MCF 10A (cell line): ENCODE measurements at regions not wholly inside any gene's neighbourhood (a gene's known extent, or its start where the extent isn't known, plus 50 kb on each side); places are given as distances from the start of the nearest gene placed in this dataset.

Experiments used
- BruUV-seq: library from RNA; stranded (reverse); fragments of 400-500 nt; replicated peaks from 2 replicates; lab custom pipeline; 2021; lab: Mats Ljungman, UMichigan
- CTCF ChIA-PET: fragments of 300-600 bp; sonication (Branson Sonifier 250); formaldehyde crosslinking; extraction: SDS; loops from one replicate; lab custom pipeline; 2021; ENCODE audit warnings: antibody characterized with exemption, inconsistent platforms; lab: Yijun Ruan, JAX
- POLR2A ChIA-PET: fragments of 300-600, 350-650 bp; sonication (Branson Sonifier 250); formaldehyde crosslinking; extraction: SDS; loops from one replicate; lab custom pipeline; 2020; ENCODE audit warnings: antibody characterized with exemption, inconsistent platforms; lab: Yijun Ruan, JAX
- DNase-seq: peaks from one replicate; pipeline ENCODE4 v3.0.0-alpha.2; 2018; ENCODE audit not compliant: unreplicated experiment
- H3K27ac Mint-ChIP-seq: one replicate; pipeline ENCODE4 v1.8.0; 2022; ENCODE audit warnings: mild to moderate bottlenecking, low read depth, mixed read lengths; ENCODE audit not compliant: unreplicated experiment
- H3K27me3 Mint-ChIP-seq: one replicate; pipeline ENCODE4 v1.8.0; 2022; ENCODE audit warnings: mixed read lengths; ENCODE audit not compliant: insufficient read depth, unreplicated experiment
- H3K36me3 Mint-ChIP-seq: one replicate; pipeline ENCODE4 v1.8.0; 2022; ENCODE audit warnings: mild to moderate bottlenecking, moderate library complexity, mixed read lengths; ENCODE audit not compliant: insufficient read depth, unreplicated experiment
- H3K4me1 Mint-ChIP-seq: one replicate; pipeline ENCODE4 v1.8.0; 2022; ENCODE audit warnings: mixed read lengths; ENCODE audit not compliant: insufficient read depth, unreplicated experiment
- H3K4me3 Mint-ChIP-seq: one replicate; pipeline ENCODE4 v1.8.0; 2022; ENCODE audit warnings: mild to moderate bottlenecking, moderate library complexity, mixed read lengths; ENCODE audit not compliant: unreplicated experiment
- H3K9me3 Mint-ChIP-seq: one replicate; pipeline ENCODE4 v1.8.0; 2022; ENCODE audit warnings: mixed read lengths; ENCODE audit not compliant: unreplicated experiment
- intact Hi-C: fragments of 100-400 bp; cut with micrococcal nuclease; formaldehyde crosslinking; loops from 2 replicates; pipeline ENCODE4 v1.14.1; 2022
- TF ChIP-seq, protein P1 (sequence below): fragments of 200-600 bp; IDR thresholded peaks from one replicate; pipeline ENCODE4 v1.8.0; 2022; ENCODE audit warnings: antibody characterized with exemption, mild to moderate bottlenecking; ENCODE audit not compliant: unreplicated experiment

DNA sequence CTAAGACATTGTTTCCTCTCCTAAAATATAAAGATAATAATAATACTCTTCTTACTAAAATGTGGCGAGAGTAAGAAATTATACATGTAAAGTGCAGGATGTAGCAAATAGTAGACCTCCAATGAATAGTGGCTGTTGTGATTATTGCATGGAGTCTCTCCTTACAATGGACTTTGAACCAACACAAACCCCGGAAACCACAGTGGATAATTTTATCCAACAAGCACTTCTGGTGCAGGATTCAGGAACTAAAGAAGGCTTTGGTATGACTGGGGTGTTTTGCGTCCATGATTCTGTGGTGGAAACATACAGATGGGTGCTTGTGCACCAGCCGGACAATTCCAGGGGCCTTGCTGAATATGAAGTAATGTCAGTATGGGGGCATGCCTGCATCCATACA, 146.4 kb upstream of the UBASH3B start:
- BruUV-seq = no TSS peak
- CTCF ChIA-PET = interaction anchor here (0.6 to 7.8 kb wide), 7 partner anchors 11 to 854 kb away, joined by 3 to 127 read pairs (median 4); no protein-coding TSS in a partner anchor
- Mint-ChIP-seq H3K27me3 (peaks cover 14% of the 10 kb centered on the region), H3K36me3 (no peaks in the 10 kb centered on the region), H3K27ac (no peak overlapping the region), H3K4me1 (peaks cover 6% of the 10 kb centered on the region), H3K9me3 (no peaks in the 10 kb centered on the region), H3K4me3 (no peak overlapping the region)
- POLR2A ChIA-PET = interaction anchor here (0.6 kb wide), 1 partner anchor 1546 kb away, joined by 3 read pairs; no protein-coding TSS in a partner anchor
- DNase-seq = no peak
- intact Hi-C loops = loop anchor here (5.0 kb wide), 2 partner anchors 487 to 1057 kb away; partner anchors contain the start of genes SORL1 and SORL1-AS1
- TF ChIP-seq, protein P1, sequence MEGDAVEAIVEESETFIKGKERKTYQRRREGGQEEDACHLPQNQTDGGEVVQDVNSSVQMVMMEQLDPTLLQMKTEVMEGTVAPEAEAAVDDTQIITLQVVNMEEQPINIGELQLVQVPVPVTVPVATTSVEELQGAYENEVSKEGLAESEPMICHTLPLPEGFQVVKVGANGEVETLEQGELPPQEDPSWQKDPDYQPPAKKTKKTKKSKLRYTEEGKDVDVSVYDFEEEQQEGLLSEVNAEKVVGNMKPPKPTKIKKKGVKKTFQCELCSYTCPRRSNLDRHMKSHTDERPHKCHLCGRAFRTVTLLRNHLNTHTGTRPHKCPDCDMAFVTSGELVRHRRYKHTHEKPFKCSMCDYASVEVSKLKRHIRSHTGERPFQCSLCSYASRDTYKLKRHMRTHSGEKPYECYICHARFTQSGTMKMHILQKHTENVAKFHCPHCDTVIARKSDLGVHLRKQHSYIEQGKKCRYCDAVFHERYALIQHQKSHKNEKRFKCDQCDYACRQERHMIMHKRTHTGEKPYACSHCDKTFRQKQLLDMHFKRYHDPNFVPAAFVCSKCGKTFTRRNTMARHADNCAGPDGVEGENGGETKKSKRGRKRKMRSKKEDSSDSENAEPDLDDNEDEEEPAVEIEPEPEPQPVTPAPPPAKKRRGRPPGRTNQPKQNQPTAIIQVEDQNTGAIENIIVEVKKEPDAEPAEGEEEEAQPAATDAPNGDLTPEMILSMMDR = no peak

DNA sequence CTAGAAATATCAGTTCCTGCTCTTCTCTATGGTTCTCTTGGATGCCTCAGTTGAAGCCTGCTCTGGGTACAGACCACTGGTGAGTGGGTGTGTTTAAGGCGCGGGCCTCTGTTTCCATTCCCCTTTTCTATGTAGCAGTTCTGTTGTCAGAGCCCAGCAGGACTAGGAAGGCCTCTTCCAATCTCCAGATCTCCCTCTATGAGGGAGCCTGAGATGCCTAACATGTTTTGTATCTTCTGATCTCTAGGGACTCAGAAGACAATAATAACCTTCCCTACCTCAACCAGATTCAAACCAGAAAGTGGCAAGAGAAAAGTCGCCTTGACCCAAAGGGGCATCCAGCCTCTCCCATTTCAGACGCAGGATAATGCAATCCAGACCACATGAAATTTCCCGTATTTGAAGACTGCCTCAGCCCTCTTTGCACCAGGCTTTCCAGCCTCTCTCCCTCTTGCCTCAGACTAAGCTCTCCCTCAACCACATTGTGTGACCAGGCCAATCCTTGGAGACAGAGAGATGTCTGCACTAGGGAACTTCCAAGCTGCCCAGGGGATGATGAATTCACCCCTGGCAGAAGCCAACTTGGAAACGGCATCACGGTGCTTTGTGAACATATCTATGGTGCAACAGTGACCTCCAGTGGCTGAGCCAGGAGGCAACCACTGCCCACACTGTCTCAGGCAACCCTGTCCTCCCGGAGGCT, 150.1 kb upstream of the UBASH3B start:
- H3K36me3 Mint-ChIP-seq = no peaks in the 10 kb centered on the region
- H3K4me3 Mint-ChIP-seq = no peak overlapping the region
- intact Hi-C loops = loop anchor here (1.0 to 5.0 kb wide), 7 partner anchors 212 to 1053 kb away; partner anchors contain the start of genes SORL1 and SORL1-AS1
- TF ChIP-seq, protein P1 = peak; percentile 93
- DNase-seq = peak; percentile 81
- peaks cover 7% of the 10 kb centered on the region for H3K9me3 Mint-ChIP-seq
- BruUV-seq = no TSS peak
- CTCF ChIA-PET = interaction anchor here (0.5 to 7.8 kb wide), 50 partner anchors 8 to 1779 kb away, joined by 3 to 127 read pairs (median 3); no protein-coding TSS in a partner anchor
- H3K4me1 Mint-ChIP-seq = peaks cover 6% of the 10 kb centered on the region
- H3K27ac Mint-ChIP-seq = no peak overlapping the region
- POLR2A ChIA-PET = interaction anchor here (0.5 to 1.8 kb wide), 8 partner anchors 137 to 850 kb away, joined by 3 to 8 read pairs (median 5); no protein-coding TSS in a partner anchor
- peaks cover 25% of the 10 kb centered on the region for H3K27me3 Mint-ChIP-seq

DNA sequence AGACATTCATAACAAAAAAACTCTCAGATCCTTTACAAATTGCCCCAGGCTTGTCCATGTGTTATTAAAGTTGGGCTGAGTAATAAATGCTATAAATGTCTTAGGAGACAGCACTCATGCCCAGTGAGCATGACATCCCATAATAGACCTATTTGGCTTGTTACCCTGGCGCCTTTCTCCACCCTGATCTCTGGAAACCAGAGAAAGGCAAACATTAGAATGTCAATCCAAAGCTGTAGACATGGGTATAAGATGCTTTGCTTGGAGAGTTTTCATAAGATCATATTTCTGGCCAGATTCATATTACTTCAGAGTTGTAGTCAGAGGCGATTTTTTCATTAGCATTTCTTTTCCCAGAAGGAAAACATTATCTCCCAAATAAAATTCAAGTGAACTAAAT, 161.3 kb upstream of the UBASH3B start:
- ChIA-PET CTCF (interaction anchor here (1.2 kb wide), 1 partner anchor 278 kb away, joined by 3 read pairs; no protein-coding TSS in a partner anchor), POLR2A (interaction anchor here (0.5 to 3.8 kb wide), 7 partner anchors 10 to 877 kb away, joined by 3 to 14 read pairs (median 4); no protein-coding TSS in a partner anchor)
- H3K27me3 Mint-ChIP-seq = no peaks in the 10 kb centered on the region

More for the DNA sequence above, 161.3 kb upstream of the UBASH3B start:
- intact Hi-C loops = no loop called here
- H3K27ac Mint-ChIP-seq = peak overlapping the region; percentile 68
- peaks cover 24% of the 10 kb centered on the region for H3K4me1 Mint-ChIP-seq
- H3K9me3 Mint-ChIP-seq = no peaks in the 10 kb centered on the region
- no peaks in the 10 kb centered on the region for H3K36me3 Mint-ChIP-seq
- TF ChIP-seq, protein P1 = no peak
- BruUV-seq = no TSS peak
- peak; percentile 21 for DNase-seq
- no peak overlapping the region for H3K4me3 Mint-ChIP-seq
